Epidermal melanocyte (primary cell): ENCODE measurements at regions not wholly inside any gene's neighbourhood (a gene's known extent, or its start where the extent isn't known, plus 50 kb on each side); places are given as distances from the start of the nearest gene placed in this dataset.
"Not testable (repeated sequence)": the region's sequence is repeated elsewhere in the genome, so short reads cannot be mapped to it uniquely, and the experiment has no call there.

ENCODE experiments used
- DNase-seq: peaks from one replicate; pipeline ENCODE4 v3.0.0; 2011; ENCODE audit warnings: low spot score; ENCODE audit not compliant: insufficient read length

DNA sequence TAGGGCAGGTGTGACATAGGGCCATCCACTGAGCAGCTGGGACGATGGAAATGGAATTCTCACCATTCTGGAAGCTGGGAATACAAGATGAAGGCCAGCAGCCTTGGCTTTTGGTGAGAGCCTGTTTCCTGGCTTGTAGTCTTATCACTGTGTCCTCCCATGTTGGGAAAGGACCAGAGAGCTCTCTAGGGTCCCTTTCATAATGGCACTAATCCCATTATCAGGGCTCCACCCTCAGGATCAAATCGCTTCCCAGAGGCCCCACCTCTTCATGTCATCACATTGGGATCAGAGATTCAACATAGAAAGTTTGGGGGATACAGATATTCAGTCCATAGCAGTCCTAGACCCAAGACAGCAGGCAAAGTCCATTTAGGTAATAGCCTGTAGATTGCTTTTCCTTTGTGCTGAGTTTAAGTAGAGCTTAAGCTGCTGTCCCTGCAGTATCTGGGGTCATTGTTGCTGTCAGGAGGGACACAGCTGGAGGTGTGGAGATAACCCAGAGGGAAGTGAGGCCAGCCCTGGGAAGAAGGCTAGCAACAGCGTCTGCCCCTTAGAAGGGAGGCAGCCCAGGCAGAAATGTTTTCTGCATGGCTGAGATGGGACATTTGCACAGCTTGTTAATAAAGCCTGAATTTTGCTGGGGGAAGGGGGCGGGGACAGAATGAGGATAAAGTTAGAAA lies 136.5 kb upstream of the GPR12 start:
- no peak for DNase-seq

DNA sequence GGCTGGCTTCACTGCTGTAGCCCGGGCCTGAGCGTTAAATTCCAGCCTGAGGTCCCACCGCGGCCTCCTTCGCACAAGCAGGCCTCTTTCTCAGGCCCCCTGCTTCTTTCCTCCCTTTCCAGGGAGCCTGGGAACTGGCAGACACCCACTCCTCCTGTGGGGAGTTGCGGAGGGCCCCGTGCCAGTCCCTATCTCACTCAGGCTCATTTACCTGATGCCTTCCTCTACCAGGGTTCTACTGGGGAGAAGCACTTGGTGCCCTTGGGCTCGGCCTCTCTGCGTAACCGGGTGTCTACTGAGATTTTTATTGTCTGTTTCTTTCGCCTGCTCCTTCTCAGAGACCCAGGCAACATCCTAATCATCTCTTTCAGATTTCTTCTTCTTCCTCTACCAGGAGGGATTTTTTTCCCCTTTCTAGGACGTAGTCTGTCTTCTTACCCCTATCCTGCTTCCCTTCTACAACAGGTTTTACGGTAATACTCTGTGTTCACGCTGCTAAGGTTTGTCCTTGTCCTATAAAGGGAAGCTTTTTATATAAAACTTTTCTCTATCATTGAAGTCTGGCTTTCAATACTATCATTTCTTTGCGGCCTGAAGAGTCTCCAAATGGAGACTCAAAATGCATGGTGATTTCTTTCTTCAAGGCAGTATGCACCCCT lies 135.4 kb upstream of the GPR12 start:
- no peak for DNase-seq

DNA sequence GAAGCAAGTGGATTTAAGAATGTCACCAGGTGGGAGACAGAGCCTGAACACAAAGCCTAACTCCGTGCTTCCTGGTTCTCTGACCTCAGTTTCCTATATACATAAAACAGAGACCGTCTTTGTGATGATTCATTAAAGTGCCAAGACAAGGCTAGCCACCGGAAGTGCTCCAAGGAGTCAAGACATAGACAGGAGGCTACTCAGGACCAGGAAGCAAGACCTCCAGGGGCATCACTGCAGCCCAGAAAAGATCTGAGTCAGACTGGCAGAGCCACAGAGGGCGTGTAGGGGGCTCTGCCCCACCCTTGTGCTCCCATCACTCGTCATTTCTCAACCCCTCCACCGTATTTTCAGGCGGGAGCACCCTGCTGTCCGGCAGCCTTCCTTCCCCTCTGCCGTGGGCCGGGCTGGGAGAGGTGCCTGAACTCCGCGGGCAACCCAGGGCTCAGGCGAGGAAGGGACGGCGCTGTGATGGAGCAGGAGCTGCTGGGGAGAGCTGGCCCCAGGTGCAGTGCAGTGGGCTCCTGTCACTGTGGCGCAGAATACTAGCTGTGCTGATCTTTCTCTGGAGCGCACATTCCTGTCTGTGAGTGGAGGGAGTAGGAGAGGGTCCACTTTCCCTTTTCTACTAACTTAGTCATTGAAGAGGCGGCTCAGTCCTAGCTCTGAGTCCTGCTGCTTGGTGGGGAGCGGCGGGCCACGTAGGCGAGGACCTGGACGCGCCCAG lies 134.7 kb upstream of the GPR12 start:
- DNase-seq = no peak

- no peak for DNase-seq
Observed at GRCh38 chr13:26888632-26889031, 128.0 kb upstream of the GPR12 start.

- DNase-seq = no peak
Observed at GRCh38 chr13:26887594-26887993, 127.0 kb upstream of the GPR12 start.

- no peak for DNase-seq
Observed at GRCh38 chr13:26883613-26884257, 123.1 kb upstream of the GPR12 start.

- DNase-seq = no peak
Observed at GRCh38 chr13:26882731-26883130, 122.1 kb upstream of the GPR12 start.

GRCh38 chr13:26881154-26881553 lies 120.6 kb upstream of the GPR12 start:
- DNase-seq = no peak

GRCh38 chr13:26880735-26881134 lies 120.1 kb upstream of the GPR12 start:
- no peak for DNase-seq

- DNase-seq = no peak
Observed at GRCh38 chr13:26878438-26878837, 117.9 kb upstream of the GPR12 start.

- DNase-seq = no peak
Observed at GRCh38 chr13:26873386-26873698, 112.8 kb upstream of the GPR12 start.

GRCh38 chr13:26872525-26873385 lies 112.2 kb upstream of the GPR12 start:
- no peak for DNase-seq

GRCh38 chr13:26867451-26868091 lies 107.0 kb upstream of the GPR12 start:
- peak; percentile 37 for DNase-seq

DNA sequence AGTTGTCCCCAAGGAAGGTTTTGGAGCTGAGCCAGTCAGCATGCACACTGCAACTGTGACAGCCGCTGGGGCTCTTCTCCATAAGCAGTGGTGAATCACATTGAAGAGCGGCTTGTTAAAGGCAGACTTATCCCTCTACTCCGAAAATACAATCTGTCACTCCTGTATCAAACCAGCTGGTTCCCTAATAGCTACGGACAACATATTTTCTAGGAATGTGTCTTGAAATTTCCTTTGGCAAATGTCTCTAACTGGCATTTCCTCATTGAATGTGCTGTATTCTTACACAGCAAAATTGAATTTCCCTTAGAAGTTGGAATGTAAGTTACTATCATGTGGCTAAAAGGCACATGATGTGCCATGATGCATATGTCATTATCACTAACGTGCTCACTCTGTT lies 104.0 kb upstream of the GPR12 start:
- DNase-seq = no peak

DNA sequence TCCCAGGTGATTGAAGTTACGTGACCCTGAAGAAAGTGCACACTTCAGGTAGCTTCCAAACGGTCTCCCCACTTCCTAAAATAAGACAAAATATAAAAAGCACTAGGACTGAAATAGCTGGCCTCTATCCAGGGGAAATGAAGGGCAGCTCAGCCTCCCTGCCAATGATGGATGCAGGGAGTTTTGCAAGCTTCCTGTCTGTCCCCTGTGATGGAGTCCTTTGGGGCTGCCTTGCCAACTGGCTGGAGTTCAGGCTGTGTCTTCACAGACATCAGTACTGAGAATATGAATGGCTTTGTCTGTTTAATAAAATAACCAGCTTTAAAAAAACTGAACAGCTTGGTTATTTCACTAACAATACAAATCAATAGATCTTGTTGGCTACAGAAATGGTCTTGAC lies 101.4 kb upstream of the GPR12 start:
- no peak for DNase-seq

DNA sequence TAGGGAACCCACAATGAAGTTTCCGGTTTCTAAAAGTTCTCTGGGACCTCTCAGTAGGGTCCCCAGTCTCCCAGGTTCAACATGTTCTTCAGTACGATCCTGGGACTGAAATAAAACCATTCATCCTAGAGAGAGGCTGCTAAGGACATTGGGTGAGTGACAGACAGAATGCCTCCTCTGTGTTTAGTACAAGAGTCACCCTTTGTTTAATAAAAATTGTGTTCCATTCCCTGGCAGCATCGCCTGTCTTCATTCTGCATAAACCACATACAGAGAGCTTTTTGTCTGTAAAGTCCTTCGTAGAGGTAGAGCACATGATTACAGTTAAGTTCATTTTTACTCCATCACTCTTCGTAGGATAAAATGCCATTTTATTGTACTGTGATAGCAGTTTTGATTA lies 95.3 kb upstream of the GPR12 start:
- no peak for DNase-seq

DNA sequence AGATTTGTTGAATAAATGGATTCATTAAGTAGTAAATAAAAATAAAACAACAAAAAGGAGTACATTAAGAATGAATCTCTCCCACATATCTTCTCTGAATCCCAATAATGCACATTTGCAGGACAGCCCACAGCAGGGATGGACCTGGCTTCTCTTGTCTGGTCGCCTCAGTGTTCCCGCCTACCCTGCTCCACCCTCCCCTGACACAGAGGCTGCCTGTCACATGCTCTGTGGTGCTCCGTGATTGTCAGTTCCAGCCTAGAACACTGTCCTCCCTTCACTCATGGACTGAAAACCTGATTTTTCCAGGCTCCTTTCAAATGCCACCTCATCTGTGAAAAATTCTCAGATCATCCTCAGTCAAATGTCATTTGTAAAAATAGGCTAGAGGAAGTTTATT lies 94.5 kb upstream of the GPR12 start:
- no peak for DNase-seq

DNA sequence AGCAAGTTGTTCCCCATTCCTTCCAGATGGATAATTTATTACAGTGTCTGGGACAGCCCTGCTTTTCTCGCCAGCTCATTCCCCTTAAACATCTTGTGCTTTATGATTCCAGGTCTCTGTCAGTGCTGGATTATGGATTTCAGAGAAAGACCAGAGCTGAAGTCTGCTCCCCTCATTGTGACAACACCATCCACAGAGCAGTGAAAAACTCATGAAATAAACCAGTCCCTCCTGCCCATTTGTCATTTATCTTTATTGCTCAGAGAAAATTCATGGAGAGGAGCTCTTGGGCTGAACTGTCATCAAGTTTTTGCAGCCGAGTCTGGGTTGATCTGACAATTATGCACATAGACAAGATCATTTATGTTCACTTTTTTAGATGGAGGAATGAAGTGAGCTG lies 92.7 kb upstream of the GPR12 start:
- no peak for DNase-seq

- no peak for DNase-seq
Observed at GRCh38 chr13:26847281-26847680, 86.7 kb upstream of the GPR12 start.

GRCh38 chr13:26845063-26845462 lies 84.5 kb upstream of the GPR12 start:
- not testable (repeated sequence) for DNase-seq

GRCh38 chr13:26839682-26840081 lies 79.1 kb upstream of the GPR12 start:
- no peak for DNase-seq
